Fibroblast of gingiva (primary cell): ENCODE measurements at regions not wholly inside any gene's neighbourhood (a gene's known extent, or its start where the extent isn't known, plus 50 kb on each side); places are given as distances from the start of the nearest gene placed in this dataset.

Source experiments
- DNase-seq: peaks from one replicate; pipeline ENCODE4 v3.0.0-alpha.2; 2011; ENCODE audit warnings: low read depth

GRCh38 chr2:128380061-128380889 is 61.6 kb upstream of the HS6ST1 start:
- DNase-seq: no peak

DNA sequence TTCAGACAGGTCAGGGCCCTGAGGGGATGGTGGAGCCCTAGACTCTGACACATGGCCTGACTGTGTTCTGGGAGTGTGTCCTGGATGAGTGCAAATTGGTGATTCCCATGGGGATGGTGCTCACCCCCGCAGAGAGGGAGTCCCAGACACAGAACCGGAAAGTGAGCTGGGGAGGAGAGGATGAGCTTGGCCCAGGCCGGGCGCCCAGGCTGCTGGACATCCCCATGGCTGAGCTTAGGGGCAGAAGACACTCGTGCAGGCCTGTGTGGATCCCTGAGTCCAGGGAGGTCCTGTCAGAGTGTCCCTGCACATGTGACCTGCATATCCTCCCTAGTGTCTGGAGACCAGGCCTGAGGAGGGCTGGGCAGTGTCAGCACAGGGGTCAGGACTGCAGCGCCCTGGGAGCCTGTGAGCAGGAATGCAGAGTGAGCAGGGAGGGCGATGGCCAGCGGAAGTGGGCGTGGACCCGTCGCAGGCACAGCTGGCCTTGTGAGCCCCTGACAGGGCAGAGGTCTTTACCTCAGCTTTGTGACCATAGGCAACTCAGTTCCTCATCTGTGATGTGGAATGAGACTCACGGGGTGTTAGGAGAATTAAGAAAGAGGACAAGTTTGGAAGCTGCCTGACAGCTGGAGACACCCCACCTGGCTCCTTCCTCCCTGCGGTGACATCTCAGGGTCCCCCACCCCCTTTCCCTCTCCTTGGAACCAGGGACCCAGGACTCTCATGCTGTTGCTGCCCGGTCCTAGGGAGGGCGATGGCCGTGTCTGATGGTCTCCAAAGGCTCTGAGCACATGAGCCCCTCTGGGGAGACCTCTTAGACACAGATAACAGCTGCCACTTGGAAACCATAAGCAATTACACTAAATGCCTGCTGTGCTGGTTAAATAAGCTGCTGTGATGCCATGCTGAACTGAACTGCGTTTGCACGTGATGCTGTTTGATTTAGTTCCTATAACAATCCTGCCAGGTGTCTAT is 62.6 kb upstream of the HS6ST1 start:
- no peak for DNase-seq

DNA sequence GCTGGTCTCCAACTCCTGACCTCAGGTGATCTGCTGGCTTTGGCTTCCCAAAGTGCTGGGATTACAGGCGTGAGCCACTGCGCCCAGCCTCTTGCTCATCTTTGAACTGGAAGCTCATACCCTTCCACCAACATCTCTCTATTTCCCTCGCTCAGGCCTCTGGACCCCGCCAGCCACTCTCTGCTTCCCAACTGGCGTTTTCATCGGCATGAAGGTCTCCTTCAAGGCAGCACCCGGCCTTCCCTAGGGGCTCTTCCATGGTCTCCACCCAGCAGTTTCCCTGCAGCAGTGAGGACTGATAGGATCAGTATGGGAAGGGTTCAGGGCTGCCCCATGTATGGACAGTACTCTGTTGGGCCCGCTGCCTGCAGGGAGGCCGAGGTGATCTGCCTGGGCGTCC is 65.8 kb upstream of the HS6ST1 start:
- DNase-seq: no peak

- no peak for DNase-seq
These were observed 66.3 kb upstream of the HS6ST1 start for GRCh38 chr2:128384956-128385355.

- DNase-seq: no peak
These were observed 66.7 kb upstream of the HS6ST1 start for GRCh38 chr2:128385365-128385764.

- no peak for DNase-seq
These were observed 67.4 kb upstream of the HS6ST1 start for GRCh38 chr2:128386066-128386465.

GRCh38 chr2:128388499-128388941 is 69.9 kb upstream of the HS6ST1 start:
- DNase-seq: no peak

DNA sequence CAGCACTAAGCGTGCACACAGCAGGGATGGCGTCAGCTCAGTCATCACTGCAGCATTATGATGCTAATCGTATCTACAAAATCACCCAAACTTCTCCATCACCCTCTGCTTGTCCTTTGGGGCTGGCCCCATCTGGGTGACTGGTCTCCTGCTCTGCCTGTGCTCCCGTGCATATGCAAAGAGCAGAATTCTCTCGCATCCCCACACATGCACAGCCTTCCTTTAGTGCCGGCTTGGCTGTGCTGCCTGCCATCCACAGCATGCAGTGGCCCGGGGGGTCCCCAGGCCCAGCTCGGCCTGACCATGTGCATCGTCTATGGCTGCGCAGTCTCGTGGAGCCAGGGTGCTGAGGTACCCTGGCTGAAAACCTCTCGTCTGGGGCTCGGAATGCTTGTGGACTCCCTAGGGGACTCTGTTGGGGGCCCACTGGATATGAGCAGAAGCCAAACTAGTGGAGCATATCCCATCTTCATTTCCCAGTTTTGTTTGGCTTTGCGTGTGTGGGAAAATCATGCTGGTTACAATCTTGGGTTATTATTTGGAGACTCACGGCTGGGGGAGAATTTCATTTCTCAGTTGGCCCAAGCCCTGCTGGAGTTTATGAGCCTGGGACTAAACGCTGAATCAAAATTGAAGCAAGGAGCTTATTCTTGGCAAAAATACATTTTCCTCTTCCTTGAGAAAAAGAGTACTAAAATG is 70.9 kb upstream of the HS6ST1 start:
- no peak for DNase-seq

- DNase-seq: no peak
These were observed 71.8 kb upstream of the HS6ST1 start for GRCh38 chr2:128390256-128390990.

- DNase-seq: no peak
These were observed 72.4 kb upstream of the HS6ST1 start for GRCh38 chr2:128390991-128391630.

DNA sequence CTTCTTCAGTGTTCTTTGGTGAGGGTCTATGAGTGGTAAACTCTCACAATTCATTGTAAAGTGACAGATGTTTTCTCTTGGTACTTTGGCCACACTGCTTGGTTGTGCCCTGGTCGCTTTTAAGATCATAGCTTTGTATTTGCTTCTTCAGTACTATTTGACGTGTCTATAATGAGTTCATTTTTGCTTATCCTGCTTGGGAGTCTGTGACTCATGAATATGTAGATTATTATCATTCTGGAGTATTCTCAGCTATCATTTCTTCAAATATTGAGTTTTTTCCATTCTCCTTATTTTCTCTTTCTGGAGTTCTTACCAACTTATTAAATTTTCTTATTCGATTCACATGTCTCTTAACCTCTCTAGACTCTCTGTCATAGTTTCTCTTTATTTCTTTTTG is 73.0 kb upstream of the HS6ST1 start:
- DNase-seq: no peak

- DNase-seq: no peak
These were observed 73.5 kb upstream of the HS6ST1 start for GRCh38 chr2:128392207-128392606.

DNA sequence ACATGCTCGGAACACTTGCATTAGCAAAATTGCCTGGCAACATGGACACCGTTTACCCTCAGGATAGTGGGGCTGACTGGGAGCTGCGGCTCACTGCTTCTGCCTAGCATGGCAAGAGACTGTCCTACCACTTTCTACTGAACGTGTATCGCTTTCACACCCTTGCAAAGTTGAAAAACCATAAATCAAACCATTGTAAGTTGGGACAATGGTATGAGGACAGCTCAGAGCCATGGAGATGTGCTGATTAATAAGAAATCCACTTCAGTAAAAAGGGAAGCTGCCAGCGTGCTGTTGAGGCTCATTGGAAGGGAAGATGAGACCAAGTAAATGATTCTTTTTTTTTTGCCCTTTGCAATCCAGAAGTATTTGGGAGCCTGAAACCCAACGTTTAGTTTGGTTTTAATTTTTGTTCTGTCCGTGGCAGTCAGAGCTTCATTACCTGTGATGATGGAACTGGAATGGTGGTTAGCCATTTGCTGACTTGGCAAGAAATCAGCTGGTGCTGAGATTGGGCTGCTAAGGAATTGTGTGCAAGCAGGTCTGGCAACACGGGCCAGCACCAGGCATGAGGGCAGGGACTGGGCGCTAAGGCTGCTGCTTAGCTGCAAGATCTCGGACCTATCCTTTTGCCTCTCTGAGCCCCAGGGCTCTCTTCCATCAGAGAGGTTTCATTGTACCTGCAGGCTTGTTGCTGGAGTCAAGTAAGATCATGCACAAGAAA is 75.5 kb upstream of the HS6ST1 start:
- DNase-seq: no peak

- DNase-seq: no peak
These were observed 76.5 kb upstream of the HS6ST1 start for GRCh38 chr2:128395196-128395595.

GRCh38 chr2:128395640-128396499 is 77.2 kb upstream of the HS6ST1 start:
- no peak for DNase-seq

DNA sequence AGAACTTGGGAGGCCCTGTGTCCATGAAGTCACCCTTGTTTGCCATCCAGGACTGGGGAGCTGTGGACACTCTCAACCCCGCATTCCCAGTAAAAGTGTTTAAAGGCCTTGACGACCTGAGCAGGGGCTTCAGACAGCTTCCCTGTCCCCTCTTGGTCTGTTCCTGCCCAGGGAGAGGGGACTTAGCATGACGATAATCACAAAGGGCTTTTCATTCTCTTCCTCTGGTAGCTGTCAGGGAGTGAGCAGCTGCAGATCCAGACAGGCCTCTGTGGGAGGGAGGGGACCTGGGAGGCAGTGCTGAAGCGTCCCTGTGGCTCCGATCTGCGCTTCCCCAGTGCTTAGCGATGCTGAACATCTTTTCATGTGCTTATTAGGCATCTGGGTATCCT is 77.8 kb upstream of the HS6ST1 start:
- DNase-seq: no peak

DNA sequence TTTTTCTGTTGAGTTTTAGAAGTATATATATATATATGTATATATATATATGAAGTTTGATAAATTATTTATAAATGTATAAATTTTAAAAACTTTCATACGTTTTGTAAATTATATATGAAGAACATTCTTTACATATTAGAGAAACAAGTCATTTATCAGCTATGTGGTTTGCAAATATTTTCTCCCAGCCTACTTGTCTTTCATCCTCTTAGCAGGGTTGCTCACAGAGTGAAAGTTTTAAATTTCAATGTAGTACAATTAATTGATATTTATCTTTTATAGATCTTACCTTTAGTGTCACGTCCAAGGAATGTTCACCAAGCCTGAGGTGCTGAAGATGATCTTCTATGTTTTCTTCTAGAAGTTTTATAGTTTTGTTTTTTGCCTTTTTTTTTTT is 78.3 kb upstream of the HS6ST1 start:
- no peak for DNase-seq

- no peak for DNase-seq
These were observed 80.6 kb upstream of the HS6ST1 start for GRCh38 chr2:128399256-128399655.

- no peak for DNase-seq
These were observed 81.1 kb upstream of the HS6ST1 start for GRCh38 chr2:128399690-128400291.
